ENCODE measurements at regions not wholly inside any gene's neighbourhood (a gene's known extent, or its start where the extent isn't known, plus 50 kb on each side); places are given as distances from the start of the nearest gene placed in this dataset.

GRCh38 chr4:128703948-128704347 is 105.6 kb upstream of the JADE1 start (continued):
- TF ChIP-seq PAXIP1 (CRISPR knock-in tag; conservative IDR thresholded peaks at IDR 0.05) (no peak), TFAP4 (IDR thresholded peaks at IDR 0.05; ENCODE audit: borderline replicate concordance, low read depth) (no peak), ZNF761 (CRISPR knock-in tag; conservative IDR thresholded peaks at IDR 0.05) (no peak), SMC3 (IDR thresholded peaks at IDR 0.05; ENCODE audit: low read length) (no peak), ISL2 (CRISPR knock-in tag; IDR thresholded peaks at IDR 0.05) (no peak), ZHX1 (CRISPR knock-in tag; IDR thresholded peaks at IDR 0.05; ENCODE audit: low read depth) (no peak), EED (CRISPR knock-in tag; IDR thresholded peaks at IDR 0.05) (no peak), TCF7L2 (IDR thresholded peaks at IDR 0.05; ENCODE audit: low read depth, low read length) (no peak), ZNF746 (CRISPR knock-in tag; IDR thresholded peaks at IDR 0.05) (no peak)

Measured in HepG2 (cell line).